ENCODE measurements at regions not wholly inside any gene's neighbourhood (a gene's known extent, or its start where the extent isn't known, plus 50 kb on each side); places are given as distances from the start of the nearest gene placed in this dataset.

DNA sequence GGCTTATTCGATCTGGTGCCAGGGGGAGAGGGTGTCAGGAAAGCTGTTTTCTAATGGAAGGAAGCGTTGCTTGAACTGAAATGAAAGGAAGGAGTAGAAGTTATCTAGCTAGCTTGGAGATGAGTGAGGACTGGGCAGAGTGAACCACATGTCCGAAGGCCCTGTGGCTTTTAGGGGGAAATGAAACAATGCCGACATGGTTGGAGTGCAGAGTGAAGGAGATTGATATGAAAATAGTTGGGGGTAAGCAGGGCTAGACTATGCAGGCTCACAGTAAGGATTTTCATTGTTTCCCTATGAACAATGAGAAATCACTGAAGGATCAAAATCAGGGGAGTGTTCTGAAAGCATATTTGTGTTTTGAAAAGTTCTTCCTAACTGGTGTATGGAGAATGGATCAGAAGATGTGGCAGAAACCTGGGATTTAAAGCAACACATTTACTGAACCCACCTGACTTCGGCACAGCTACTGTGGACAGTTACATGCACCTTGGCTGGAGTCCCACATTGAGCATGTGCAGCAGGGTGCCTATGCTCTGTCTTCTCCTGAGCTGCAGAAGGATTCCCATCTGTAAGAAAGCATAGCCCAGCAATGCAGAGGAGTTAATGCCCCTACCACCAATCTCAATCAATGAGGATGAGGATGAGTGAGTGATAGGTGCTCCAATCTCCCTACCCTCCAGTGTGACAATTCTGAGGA, 144.4 kb upstream of the TBCA start:
- Histone ChIP-seq H3K27ac (ENCODE audit: low read length) (no peak overlapping the region), H3K4me3 (ENCODE audit: low read length) (no peak overlapping the region), H3K4me1 (ENCODE audit: control insufficient read depth, insufficient read depth, low read length) (no peaks in the 10 kb centered on the region), H3K27me3 (ENCODE audit: control insufficient read depth, insufficient read depth, low read length) (no peaks in the 10 kb centered on the region), H3K9me3 (ENCODE audit: control insufficient read depth, insufficient read depth, low read length) (no peaks in the 10 kb centered on the region), H3K36me3 (ENCODE audit: control insufficient read depth, insufficient read depth, low read length) (no peaks in the 10 kb centered on the region)
- TF ChIP-seq CTCF (IDR thresholded peaks at IDR 0.05) = no peak
- Mint-ChIP-seq H3K27me3 (ENCODE audit: low read depth in 2 of 2) (peaks cover 2 to 18% of the 10 kb centered on the region in 2 donors), H3K4me3 (no peak overlapping the region), H3K36me3 (no peaks in the 10 kb centered on the region), H3K27ac (no peak overlapping the region), H3K9me3 (peaks cover 0 to 2% of the 10 kb centered on the region in 2 donors), H3K4me1 (no peaks in the 10 kb centered on the region)
- intact Hi-C loops (cut with micrococcal nuclease) = no loop called here
- ATAC-seq (peak in 1 of 3 donors; percentile 5), DNase-seq (no peak)
- WGBS (ENCODE audit: insufficient coverage) = 85% methylated on average over 5 of the region's 5 CpGs

GRCh38 chr5:77915346-77915745, 139.2 kb upstream of the TBCA start:
- Mint-ChIP-seq H3K4me3 (no peak overlapping the region), H3K27me3 (ENCODE audit: low read depth in 2 of 2) (peaks cover 19 to 34% of the 10 kb centered on the region in 2 donors), H3K36me3 (no peaks in the 10 kb centered on the region), H3K27ac (no peak overlapping the region), H3K4me1 (no peaks in the 10 kb centered on the region), H3K9me3 (peaks cover 3 to 6% of the 10 kb centered on the region in 2 donors)
- no peak for DNase-seq
- Histone ChIP-seq H3K27ac (ENCODE audit: low read length) (no peak overlapping the region), H3K4me3 (ENCODE audit: low read length) (no peak overlapping the region), H3K36me3 (ENCODE audit: control insufficient read depth, insufficient read depth, low read length) (no peaks in the 10 kb centered on the region), H3K9me3 (ENCODE audit: control insufficient read depth, insufficient read depth, low read length) (no peaks in the 10 kb centered on the region), H3K4me1 (ENCODE audit: control insufficient read depth, insufficient read depth, low read length) (no peaks in the 10 kb centered on the region), H3K27me3 (ENCODE audit: control insufficient read depth, insufficient read depth, low read length) (no peaks in the 10 kb centered on the region)
- intact Hi-C loops (cut with micrococcal nuclease) = no loop called here
- 76% methylated on average over 5 of the region's 5 CpGs for WGBS (ENCODE audit: insufficient coverage)
- no peak for TF ChIP-seq CTCF (IDR thresholded peaks at IDR 0.05)
- no peak for ATAC-seq

DNA sequence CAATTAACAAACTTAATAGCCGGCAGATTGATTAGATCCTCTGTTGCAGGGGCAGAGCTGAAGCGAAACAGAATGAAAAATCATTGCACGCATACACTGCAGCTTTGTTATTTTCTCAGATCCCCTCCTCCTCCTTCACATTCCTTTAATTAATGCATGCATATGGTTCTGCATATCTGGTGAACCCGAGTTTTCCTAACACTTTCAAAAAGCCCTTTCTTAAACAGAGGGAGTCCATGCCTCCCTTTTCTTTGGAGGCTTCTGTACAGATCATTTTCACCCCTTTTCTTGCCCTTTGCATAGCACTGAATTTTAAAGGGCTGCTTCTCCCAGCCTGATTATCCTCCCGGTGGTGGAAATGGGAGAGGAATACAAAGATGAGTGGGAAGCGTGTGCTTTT, 136.6 kb upstream of the TBCA start:
- no peak for TF ChIP-seq CTCF (IDR thresholded peaks at IDR 0.05)
- intact Hi-C loops (cut with micrococcal nuclease) = no loop called here
- ATAC-seq = no peak

GRCh38 chr5:77910602-77911188, 134.6 kb upstream of the TBCA start:
- H3K9me3 Mint-ChIP-seq = peaks cover 3 to 4% of the 10 kb centered on the region in 2 donors

More for the DNA sequence above, 136.6 kb upstream of the TBCA start:
- no peak for DNase-seq
- H3K36me3 Mint-ChIP-seq = no peaks in the 10 kb centered on the region
- 76% methylated on average over 6 of the region's 6 CpGs for WGBS (ENCODE audit: insufficient coverage)
- peaks cover 19 to 41% of the 10 kb centered on the region in 2 donors for H3K27me3 Mint-ChIP-seq (ENCODE audit: low read depth in 2 of 2)
- no peaks in the 10 kb centered on the region for H3K9me3 ChIP-seq (ENCODE audit: control insufficient read depth, insufficient read depth, low read length)
- H3K9me3 Mint-ChIP-seq = peaks cover 3 to 6% of the 10 kb centered on the region in 2 donors
- no peaks in the 10 kb centered on the region for H3K36me3 ChIP-seq (ENCODE audit: control insufficient read depth, insufficient read depth, low read length)
- no peak overlapping the region for H3K27ac ChIP-seq (ENCODE audit: low read length)
- H3K4me3 ChIP-seq (ENCODE audit: low read length) = no peak overlapping the region
- H3K27ac Mint-ChIP-seq = no peak overlapping the region
- no peaks in the 10 kb centered on the region for H3K27me3 ChIP-seq (ENCODE audit: control insufficient read depth, insufficient read depth, low read length)
- no peaks in the 10 kb centered on the region for H3K4me1 ChIP-seq (ENCODE audit: control insufficient read depth, insufficient read depth, low read length)
- H3K4me1 Mint-ChIP-seq = no peaks in the 10 kb centered on the region
- H3K4me3 Mint-ChIP-seq = no peak overlapping the region

More at GRCh38 chr5:77910602-77911188, 134.6 kb upstream of the TBCA start:
- no peak for DNase-seq
- no peak overlapping the region for H3K4me3 Mint-ChIP-seq
- Histone ChIP-seq H3K27me3 (ENCODE audit: control insufficient read depth, insufficient read depth, low read length) (no peaks in the 10 kb centered on the region), H3K4me3 (ENCODE audit: low read length) (no peak overlapping the region), H3K9me3 (ENCODE audit: control insufficient read depth, insufficient read depth, low read length) (no peaks in the 10 kb centered on the region), H3K27ac (ENCODE audit: low read length) (no peak overlapping the region), H3K36me3 (ENCODE audit: control insufficient read depth, insufficient read depth, low read length) (no peaks in the 10 kb centered on the region), H3K4me1 (ENCODE audit: control insufficient read depth, insufficient read depth, low read length) (no peaks in the 10 kb centered on the region)
- ATAC-seq = no peak
- H3K27ac Mint-ChIP-seq = no peak overlapping the region
- H3K27me3 Mint-ChIP-seq (ENCODE audit: low read depth in 2 of 2) = peaks cover 19 to 49% of the 10 kb centered on the region in 2 donors
- no peaks in the 10 kb centered on the region for H3K4me1 Mint-ChIP-seq
- TF ChIP-seq CTCF (IDR thresholded peaks at IDR 0.05) = no peak
- no peaks in the 10 kb centered on the region for H3K36me3 Mint-ChIP-seq
- intact Hi-C loops (cut with micrococcal nuclease) = no loop called here

Measured in natural killer cell (primary cell).